DOHH2 (cell line): ENCODE measurements at regions not wholly inside any gene's neighbourhood (a gene's known extent, or its start where the extent isn't known, plus 50 kb on each side); places are given as distances from the start of the nearest gene placed in this dataset.

Source experiments
- H3F3A ChIP-seq: fragments of 200-600 bp; sonication (generic), shearing (Covaris generic); 2 replicates; pipeline ENCODE4 v1.6.0; 2016; ENCODE audit warnings: antibody characterized with exemption, mild to moderate bottlenecking; ENCODE audit not compliant: control insufficient read depth, insufficient read depth
- H3K27ac ChIP-seq: fragments of 200-600 bp; sonication (generic); 2 replicates; pipeline ENCODE4 v1.5.1; 2014; ENCODE audit warnings: low read depth, mild to moderate bottlenecking, low read length, moderate library complexity
- H3K27me3 ChIP-seq: fragments of 200-600 bp; sonication (generic); 2 replicates; pipeline ENCODE4 v1.6.1; 2014; ENCODE audit warnings: mild to moderate bottlenecking, low read length, mixed read lengths; ENCODE audit not compliant: control insufficient read depth
- H3K36me3 ChIP-seq: fragments of 200-600 bp; sonication (generic); 2 replicates; pipeline ENCODE4 v1.6.1; 2014; ENCODE audit warnings: mild to moderate bottlenecking, low read length, moderate library complexity, mixed read lengths; ENCODE audit not compliant: control insufficient read depth
- H3K4me1 ChIP-seq: fragments of 200-600 bp; sonication (generic); 2 replicates; pipeline ENCODE4 v1.6.1; 2014; ENCODE audit warnings: mild to moderate bottlenecking, low read length, mixed read lengths; ENCODE audit not compliant: control insufficient read depth
- H3K4me2 ChIP-seq: fragments of 200-600 bp; sonication (generic); 2 replicates; pipeline ENCODE4 v1.6.0; 2014; ENCODE audit warnings: mild to moderate bottlenecking, low read length, moderate library complexity
- H3K4me3 ChIP-seq: fragments of 200-600 bp; sonication (generic); 2 replicates; pipeline ENCODE4 v1.5.1; 2014; ENCODE audit warnings: mild to moderate bottlenecking, low read length, mixed read lengths
- H3K79me2 ChIP-seq: fragments of 200-600 bp; sonication (generic); 2 replicates; pipeline ENCODE4 v1.6.1; 2014; ENCODE audit warnings: mild to moderate bottlenecking, low read length, mixed read lengths; ENCODE audit not compliant: control insufficient read depth
- H3K9me2 ChIP-seq: fragments of 200-600 bp; sonication (generic); replicated peaks from 2 replicates; pipeline ENCODE4 v1.6.1; 2014; ENCODE audit warnings: mild to moderate bottlenecking, low read length, mixed read lengths; ENCODE audit not compliant: control insufficient read depth
- H3K9me3 ChIP-seq: fragments of 200-600 bp; sonication (generic); 2 replicates; pipeline ENCODE4 v1.6.1; 2014; ENCODE audit warnings: antibody characterized with exemption, low read length, mixed read lengths; ENCODE audit not compliant: control insufficient read depth, insufficient read depth
- H4K20me1 ChIP-seq: fragments of 200-600 bp; sonication (generic); 2 replicates; pipeline ENCODE4 v1.6.0; 2014; ENCODE audit warnings: low read depth, mild to moderate bottlenecking, antibody characterized with exemption, low read length, moderate library complexity; ENCODE audit not compliant: control insufficient read depth, insufficient read depth
- EZH2phosphoT487 ChIP-seq: fragments of 200-600 bp; sonication (generic); IDR thresholded peaks from 2 replicates; pipeline ENCODE4 v1.6.1; 2017; ENCODE audit warnings: borderline replicate concordance, mild to moderate bottlenecking, antibody characterized with exemption, low read length, moderate library complexity, mixed read lengths
- TF ChIP-seq, protein P1 (sequence below): fragments of 200-600 bp; sonication (generic); IDR thresholded peaks from one replicate; pipeline ENCODE4 v1.5.1; 2014; ENCODE audit warnings: antibody characterized with exemption, mild to moderate bottlenecking, low read depth, low read length; ENCODE audit not compliant: poor library complexity, severe bottlenecking

GRCh38 chr6:137659871-137660270 lies 165.7 kb upstream of the OLIG3 start:
- Histone ChIP-seq H3K9me2 (no peaks in the 10 kb centered on the region), H3K4me3 (no peak overlapping the region), H3K4me1 (no peaks in the 10 kb centered on the region), H3K27me3 (0 out of 2 replicates have a peak, but pooled peaks cover 3% of the 10 kb centered on the region), H3K4me2 (no peak overlapping the region), H3K79me2 (no peaks in the 10 kb centered on the region), H3F3A (no peaks in the 10 kb centered on the region), H4K20me1 (no peaks in the 10 kb centered on the region), H3K9me3 (peaks cover 4% of the 10 kb centered on the region; the same call in 1 of the 2 replicates), H3K27ac (no peak overlapping the region), H3K36me3 (no peaks in the 10 kb centered on the region)
- TF ChIP-seq, protein P1, sequence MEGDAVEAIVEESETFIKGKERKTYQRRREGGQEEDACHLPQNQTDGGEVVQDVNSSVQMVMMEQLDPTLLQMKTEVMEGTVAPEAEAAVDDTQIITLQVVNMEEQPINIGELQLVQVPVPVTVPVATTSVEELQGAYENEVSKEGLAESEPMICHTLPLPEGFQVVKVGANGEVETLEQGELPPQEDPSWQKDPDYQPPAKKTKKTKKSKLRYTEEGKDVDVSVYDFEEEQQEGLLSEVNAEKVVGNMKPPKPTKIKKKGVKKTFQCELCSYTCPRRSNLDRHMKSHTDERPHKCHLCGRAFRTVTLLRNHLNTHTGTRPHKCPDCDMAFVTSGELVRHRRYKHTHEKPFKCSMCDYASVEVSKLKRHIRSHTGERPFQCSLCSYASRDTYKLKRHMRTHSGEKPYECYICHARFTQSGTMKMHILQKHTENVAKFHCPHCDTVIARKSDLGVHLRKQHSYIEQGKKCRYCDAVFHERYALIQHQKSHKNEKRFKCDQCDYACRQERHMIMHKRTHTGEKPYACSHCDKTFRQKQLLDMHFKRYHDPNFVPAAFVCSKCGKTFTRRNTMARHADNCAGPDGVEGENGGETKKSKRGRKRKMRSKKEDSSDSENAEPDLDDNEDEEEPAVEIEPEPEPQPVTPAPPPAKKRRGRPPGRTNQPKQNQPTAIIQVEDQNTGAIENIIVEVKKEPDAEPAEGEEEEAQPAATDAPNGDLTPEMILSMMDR: no peak
- TF ChIP-seq EZH2phosphoT487: no peak

DNA sequence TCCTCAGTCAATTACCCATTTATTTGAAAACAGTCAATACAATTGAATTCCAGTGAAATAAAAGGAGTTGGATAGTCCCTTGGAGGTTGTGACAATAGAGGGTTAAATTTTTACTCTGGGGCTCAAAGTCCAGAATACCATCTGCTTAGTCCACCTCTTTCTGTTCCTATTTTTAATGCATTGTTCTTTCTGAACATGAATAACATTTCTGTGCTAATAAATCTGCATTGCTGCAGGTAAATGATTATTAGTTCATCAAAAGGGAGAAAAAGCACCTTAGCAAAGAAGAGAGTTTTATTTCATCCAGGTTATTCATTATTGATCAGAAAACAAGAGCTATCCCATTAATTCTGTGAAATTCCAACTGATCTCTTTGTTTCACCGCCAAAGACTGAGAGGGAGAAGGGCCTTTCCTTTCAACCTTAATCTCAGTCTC lies 166.1 kb upstream of the OLIG3 start:
- Histone ChIP-seq H3K4me3 (no peak overlapping the region), H3K9me2 (no peaks in the 10 kb centered on the region), H3K27ac (no peak overlapping the region), H3K27me3 (0 out of 2 replicates have a peak, but pooled peaks cover 3% of the 10 kb centered on the region), H3K79me2 (no peaks in the 10 kb centered on the region), H3K36me3 (no peaks in the 10 kb centered on the region), H3K4me1 (no peaks in the 10 kb centered on the region), H3F3A (no peaks in the 10 kb centered on the region), H3K9me3 (0 out of 2 replicates have a peak, but pooled peaks cover 3% of the 10 kb centered on the region), H3K4me2 (no peak overlapping the region), H4K20me1 (no peaks in the 10 kb centered on the region)
- TF ChIP-seq, protein P1: no peak
- no peak for TF ChIP-seq EZH2phosphoT487

DNA sequence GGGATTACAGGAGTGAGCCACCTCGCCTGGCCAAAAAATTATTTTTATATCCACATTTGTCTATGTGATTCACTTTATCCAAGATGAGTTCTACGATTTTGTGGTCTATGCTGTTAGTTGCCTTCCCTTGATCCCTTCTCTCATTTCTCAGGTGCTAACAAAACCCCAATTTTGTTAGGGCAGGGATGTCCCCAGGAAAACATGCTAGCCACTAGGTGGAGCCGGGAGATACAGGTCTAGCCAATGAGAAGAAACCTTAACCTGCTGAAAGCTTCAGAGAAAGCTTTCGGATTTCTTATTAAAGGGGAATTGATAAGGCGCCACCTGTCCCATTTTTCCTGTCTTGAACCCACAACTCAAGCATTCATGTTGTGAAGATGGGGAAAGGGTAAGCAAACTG lies 167.4 kb upstream of the OLIG3 start:
- no peaks in the 10 kb centered on the region for H3K4me1 ChIP-seq
- no peak overlapping the region for H3K4me2 ChIP-seq

More for the DNA sequence above, 167.4 kb upstream of the OLIG3 start:
- Histone ChIP-seq H3K27me3 (0 out of 2 replicates have a peak, but pooled peaks cover 3% of the 10 kb centered on the region), H3K9me2 (no peaks in the 10 kb centered on the region), H3F3A (no peaks in the 10 kb centered on the region), H4K20me1 (no peaks in the 10 kb centered on the region), H3K36me3 (no peaks in the 10 kb centered on the region), H3K9me3 (no peaks in the 10 kb centered on the region), H3K27ac (no peak overlapping the region), H3K4me3 (no peak overlapping the region), H3K79me2 (no peaks in the 10 kb centered on the region)
- no peak for TF ChIP-seq EZH2phosphoT487
- TF ChIP-seq, protein P1: peak; percentile 75
